NCI-H524 (cell line): ENCODE measurements at regions not wholly inside any gene's neighbourhood (a gene's known extent, or its start where the extent isn't known, plus 50 kb on each side); places are given as distances from the start of the nearest gene placed in this dataset.

Experiments
- DNase-seq, 2 experiments: peaks; one replicate each; lab custom pipeline; 2025; lab: John Stamatoyannopoulos, UW

DNA sequence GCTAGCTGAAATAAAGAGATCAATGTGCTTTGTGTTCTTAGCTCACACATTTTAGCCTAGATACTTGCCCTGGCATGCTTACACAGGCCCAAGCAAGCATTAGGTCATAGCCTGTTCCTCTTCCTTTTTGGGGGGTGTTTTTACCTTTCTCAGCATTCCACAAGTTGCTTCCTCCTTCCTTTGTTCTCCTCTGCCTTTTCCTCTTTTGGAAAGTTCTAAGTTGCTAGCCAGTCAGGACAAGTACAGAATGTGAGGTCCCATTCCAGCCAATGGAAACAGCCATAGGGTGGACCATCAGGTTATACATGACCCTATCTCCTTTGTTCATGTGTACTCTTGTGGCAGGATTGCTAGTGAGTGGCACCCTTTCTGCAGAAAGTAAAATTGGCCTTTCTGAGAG lies 154.9 kb downstream of the RASSF9 start:
- no peak for DNase-seq

- no peak for DNase-seq
These were observed 153.2 kb downstream of the RASSF9 start for GRCh38 chr12:85683051-85683450.

DNA sequence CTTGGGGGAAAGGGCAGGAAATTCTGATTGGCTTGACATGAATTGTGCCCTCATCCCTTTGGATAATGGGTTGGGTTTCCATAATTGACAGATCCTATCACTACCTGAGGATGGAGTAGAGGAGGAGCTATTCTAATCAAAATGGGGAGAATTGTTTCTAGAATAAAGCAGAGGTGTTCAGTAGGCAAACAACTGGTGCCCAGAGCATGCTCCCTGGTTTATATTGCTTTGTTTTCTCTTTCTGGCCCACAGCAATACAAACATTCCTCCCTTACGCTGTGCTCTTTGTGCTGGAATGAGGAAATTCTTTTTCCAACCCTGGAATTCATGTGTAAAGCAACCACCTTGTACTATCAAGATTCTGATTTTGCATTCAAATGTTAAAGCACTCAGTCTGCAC lies 147.4 kb downstream of the RASSF9 start:
- DNase-seq = no peak

DNA sequence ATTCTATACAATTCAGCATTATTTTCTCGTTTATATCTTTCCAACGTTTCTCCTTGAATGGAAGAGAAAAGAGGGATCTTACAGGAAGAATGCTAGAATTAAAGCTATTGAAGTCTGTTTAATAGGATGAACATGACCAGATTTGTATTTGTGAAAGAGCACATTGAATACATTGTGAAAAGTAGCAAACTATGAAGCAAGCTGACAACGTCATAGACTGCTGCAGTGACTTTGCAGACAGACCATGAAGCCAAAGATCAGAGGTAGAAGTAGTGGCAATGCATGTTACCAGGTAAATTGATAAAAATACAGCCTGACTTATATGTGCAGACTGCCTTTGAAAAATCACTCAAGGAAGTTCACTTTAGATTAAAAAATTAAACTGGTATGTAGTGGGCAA lies 146.1 kb downstream of the RASSF9 start:
- no peak for DNase-seq

- no peak for DNase-seq
These were observed 143.0 kb downstream of the RASSF9 start for GRCh38 chr12:85693093-85693665.

- no peak for DNase-seq
These were observed 141.0 kb downstream of the RASSF9 start for GRCh38 chr12:85695097-85695715.

DNA sequence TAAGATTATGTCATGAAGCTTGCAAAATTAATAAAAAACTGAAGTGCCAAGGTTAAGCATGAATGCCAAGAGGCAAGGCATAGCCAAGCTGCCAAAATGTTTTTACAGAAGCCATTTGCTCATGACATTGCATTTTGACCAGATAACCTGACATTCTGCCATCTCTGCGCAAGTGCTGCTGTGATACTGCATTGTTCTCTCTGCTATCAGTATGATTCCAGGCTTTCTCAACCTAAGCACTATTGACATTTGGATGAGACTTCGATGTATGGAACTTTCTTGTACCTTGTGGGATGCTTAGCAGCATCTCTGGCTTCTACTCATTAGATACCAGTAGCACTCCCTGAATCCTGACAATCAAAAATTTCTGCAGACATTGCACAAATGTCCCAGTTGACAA lies 139.2 kb downstream of the RASSF9 start:
- no peak for DNase-seq

DNA sequence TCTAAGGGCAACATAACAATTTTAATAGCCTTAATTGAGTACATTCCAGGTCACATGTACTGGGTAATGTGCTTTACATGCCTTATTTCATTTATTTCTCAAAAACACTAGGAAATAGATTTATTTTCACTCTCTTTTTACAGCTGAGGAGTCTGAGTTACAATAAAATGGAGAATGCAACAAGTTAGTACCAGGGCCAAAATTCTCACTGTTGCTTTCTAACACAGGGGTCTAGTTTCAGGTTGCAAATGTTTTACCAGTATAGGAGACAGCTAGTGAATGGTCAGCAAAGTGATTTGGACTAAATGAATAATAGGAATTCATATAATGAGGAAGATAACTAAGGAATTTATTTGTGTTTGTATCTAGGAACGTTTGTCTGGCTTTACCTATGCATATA lies 137.3 kb downstream of the RASSF9 start:
- no peak for DNase-seq

DNA sequence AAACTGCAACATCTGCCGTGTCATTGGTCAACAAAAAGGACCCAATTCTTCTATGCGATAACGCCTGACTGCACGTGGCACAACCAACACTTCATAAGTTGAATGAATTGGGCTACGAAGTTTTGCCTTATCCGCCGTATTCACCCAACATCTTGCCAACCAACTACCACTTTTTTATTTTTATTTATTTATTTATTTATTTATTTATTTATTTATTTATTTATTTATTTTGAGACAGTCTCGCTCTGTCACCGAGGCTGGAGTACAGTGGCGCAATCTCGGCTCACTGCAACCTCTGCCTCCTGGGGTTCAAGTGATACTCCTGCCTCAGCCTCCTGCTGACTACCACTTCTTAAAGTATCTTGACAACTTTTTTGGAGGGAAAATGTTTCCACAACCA lies 127.4 kb downstream of the RASSF9 start:
- DNase-seq = no peak

- no peak for DNase-seq
These were observed 124.3 kb downstream of the RASSF9 start for GRCh38 chr12:85711735-85712390.

DNA sequence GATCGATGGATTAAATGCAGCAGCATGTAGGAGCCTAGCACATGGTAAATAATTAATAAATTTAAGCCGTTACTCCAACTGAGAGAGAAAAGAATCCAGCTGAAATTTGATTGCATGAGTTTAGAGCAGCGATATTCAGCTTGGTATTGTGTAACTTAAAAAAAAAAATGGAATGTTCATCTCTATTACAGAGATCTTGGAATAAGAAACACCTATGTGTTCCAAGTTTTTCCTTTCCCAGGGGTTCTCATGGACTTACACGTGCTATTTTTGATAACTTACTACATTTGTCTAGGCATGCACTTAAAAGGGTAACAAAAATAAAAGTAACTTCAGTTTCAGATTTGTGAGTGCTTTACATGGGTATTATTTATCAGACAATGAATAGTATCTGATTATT lies 122.8 kb downstream of the RASSF9 start:
- no peak for DNase-seq

DNA sequence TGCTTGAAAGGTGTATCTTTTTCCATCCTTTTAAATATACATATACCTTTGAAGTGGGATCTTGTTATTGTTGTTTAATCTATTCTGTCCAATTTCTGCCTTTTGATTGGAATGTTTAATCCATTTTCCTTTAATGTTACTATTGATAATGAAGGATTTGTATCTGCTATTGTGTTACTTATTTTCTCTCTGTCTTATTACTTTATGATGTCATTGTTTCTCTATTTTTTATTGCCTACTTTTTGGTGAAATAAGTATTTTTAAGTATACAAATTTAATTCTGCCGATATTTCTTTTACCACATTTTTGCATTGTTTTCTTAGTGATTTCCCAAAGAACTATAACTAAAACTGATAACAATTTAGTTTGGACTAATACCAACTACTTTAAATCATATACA lies 121.8 kb downstream of the RASSF9 start:
- no peak for DNase-seq

DNA sequence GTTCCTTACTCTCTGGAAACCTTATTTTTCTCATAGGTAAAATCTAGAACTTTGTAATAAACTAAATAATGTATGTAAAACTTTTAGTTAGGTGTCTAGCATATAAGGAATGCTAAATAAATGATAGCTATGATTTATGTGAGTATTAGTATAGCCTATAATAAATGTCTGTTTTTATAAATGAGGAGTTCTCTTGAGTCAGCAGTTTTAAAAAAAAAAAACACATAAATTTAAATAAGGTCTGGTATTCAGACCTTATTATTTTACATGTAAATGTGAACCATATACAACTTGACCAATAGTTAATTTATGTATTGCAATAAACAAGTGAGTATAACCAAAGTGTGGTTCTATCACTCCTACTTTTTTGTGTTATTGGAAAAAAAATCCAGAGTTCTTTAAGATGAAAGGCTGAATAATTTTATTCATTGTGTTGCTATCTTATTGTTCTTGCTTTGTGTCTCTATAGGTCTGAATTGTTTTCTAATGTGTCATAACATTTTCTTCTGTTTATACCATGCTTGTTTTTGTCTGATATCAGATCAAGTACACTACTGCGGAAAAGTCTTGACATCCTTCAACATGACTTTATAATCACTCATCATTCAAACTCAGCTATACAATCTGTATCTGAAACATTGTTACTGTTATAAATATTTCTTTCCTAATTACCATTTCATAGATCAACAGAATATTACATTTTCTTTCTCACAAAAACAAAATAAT lies 115.7 kb downstream of the RASSF9 start:
- no peak for DNase-seq

- DNase-seq = peak; percentile 48 to 74
These were observed 110.2 kb downstream of the RASSF9 start for GRCh38 chr12:85725991-85726390.

DNA sequence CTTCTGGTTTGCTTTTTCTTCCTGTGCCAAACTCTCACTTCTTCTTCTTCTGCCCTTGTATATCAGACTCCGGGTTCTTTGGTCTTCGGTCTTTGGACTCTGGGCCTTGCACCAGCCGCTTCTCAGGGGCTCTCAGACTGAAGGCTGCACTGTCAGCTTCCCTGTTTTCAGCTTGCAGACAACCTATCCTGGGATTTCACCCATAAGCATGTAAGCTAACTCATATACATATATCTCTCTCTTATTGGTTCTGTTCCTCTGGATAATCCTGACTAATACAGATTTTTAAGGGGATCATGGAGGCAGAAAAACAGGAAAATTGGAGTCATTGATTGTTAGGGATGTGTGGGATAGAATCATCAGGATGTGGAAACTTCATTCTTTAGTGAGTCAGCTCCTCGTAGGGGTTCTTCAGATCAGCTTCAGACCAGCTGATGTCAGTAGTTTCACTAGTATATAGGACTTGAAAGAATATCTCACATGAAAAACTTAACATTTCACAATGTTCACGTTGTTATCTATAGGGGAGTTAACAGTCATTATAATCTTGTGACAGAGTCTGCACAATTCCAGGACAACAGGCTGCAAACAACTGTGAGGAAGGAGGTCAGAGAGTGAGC lies 102.9 kb downstream of the RASSF9 start:
- no peak for DNase-seq

GRCh38 chr12:85733984-85734383 lies 102.2 kb downstream of the RASSF9 start:
- DNase-seq = no peak

DNA sequence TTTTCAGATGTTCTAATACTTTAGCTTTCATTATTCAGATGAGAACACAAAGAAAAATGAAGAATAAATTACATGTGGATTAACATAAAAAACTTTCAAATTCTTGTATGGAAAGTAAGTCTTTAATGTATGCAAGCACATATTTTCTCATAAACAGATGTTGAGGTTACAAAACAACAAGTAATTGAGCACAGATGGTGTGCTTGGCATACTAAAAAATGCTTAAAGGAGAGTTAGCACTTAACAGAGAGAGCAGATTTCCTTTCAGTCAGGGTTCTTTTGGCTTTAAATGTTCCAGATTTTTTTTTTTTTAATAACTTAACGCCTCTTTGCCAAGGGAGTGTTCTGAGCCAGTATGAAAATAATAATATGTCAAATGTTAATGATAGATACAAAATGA lies 96.0 kb downstream of the RASSF9 start:
- DNase-seq = peak; percentile 15 to 57

DNA sequence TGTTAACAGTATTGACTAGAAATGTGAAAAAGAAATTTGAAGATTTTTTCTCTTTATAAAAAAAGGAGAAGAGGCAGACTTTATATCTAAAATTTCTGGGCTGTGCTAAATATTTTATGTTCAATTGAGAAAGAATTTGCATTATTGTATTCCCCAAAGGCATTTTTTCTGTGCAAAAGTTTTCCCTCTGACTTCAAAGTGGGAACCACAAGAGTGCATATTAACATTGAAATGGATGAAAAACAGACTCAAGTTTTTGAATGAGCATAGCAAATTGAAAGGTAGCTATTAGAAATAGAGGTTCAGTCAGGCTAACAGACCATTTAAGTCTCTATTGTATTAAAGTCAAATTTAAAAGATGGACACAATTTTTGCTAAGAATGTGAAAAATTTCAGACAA lies 95.2 kb downstream of the RASSF9 start:
- DNase-seq = no peak

DNA sequence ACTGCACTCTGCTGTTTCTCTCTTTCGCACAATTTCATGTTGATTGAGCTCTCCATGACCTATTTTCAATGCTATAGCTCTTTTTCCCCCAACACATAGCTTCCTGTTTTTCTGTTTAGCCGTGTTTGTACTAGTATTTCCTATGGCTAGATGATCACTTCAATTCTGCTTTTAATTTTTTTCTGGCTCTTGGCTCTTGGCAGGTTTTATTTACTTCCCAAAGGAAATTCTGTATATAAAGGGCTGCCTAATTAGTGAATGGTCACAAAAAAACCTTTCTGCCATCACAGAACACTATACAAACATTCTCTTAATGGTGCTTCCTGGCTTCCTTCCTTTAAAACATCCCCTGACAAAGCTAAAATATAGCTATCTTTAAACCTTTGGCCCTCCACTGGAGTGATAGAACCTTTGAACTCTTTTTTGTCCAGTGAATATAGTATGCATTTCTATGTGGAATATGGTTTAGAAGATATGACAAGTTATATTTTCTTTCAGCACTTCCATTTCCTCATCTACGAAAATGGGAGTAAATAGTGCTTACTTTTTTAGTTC lies 88.2 kb downstream of the RASSF9 start:
- DNase-seq = no peak
